Ishikawa (cell line): ENCODE measurements at regions not wholly inside any gene's neighbourhood (a gene's known extent, or its start where the extent isn't known, plus 50 kb on each side); places are given as distances from the start of the nearest gene placed in this dataset.

Experiments used
- CEBPB ChIP-seq: IDR thresholded peaks from 2 replicates; pipeline ENCODE4 v1.6.1; 2012
- CREB1 ChIP-seq: IDR thresholded peaks from 2 replicates; pipeline ENCODE4 v1.6.1; 2012; ENCODE audit warnings: low read depth
- EP300 ChIP-seq: IDR thresholded peaks from 2 replicates; pipeline ENCODE4 v1.6.1; 2012; ENCODE audit warnings: borderline replicate concordance
- NFIC ChIP-seq: IDR thresholded peaks from 2 replicates; pipeline ENCODE4 v1.6.1; 2012
- RAD21 ChIP-seq: IDR thresholded peaks from 2 replicates; pipeline ENCODE4 v1.6.1; 2012; ENCODE audit warnings: low read depth
- TAF1 ChIP-seq: IDR thresholded peaks from 2 replicates; pipeline ENCODE4 v1.6.1; 2012; ENCODE audit warnings: low read depth, mild to moderate bottlenecking
- TCF12 ChIP-seq: IDR thresholded peaks from 2 replicates; pipeline ENCODE4 v1.6.1; 2012; ENCODE audit warnings: low read depth
- TEAD4 ChIP-seq: IDR thresholded peaks from 2 replicates; pipeline ENCODE4 v1.6.1; 2012
- YY1 ChIP-seq: IDR thresholded peaks from 2 replicates; pipeline ENCODE4 v1.6.1; 2012; ENCODE audit warnings: low read depth
- TF ChIP-seq, protein P1 (sequence below): IDR thresholded peaks from 2 replicates; pipeline ENCODE4 v1.6.1; 2012
- TF ChIP-seq, protein P2 (sequence below): IDR thresholded peaks from 2 replicates; pipeline ENCODE4 v1.6.1; 2012
- TF ChIP-seq, protein P3 (sequence below): IDR thresholded peaks from 2 replicates; pipeline ENCODE4 v1.6.1; 2012; ENCODE audit warnings: low read depth, mild to moderate bottlenecking

DNA sequence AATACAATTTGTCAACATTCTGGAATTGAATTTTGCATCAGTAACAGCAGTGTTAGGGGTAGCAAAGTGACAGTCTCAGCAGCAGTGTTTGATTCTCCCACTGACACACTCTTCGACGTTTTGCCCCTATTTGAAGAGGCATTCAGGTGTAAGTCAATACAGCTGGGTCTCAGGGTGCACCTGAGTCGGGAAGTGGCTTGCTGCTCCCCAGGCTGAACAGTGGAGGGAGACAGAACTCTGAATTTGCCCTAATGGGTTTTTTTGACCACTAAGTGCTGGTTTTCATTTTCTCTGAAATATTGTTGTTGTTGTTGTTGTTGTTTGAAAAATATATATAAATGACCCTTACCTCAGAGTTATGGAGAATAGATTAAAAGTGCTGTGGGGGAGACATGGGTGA, 223.2 kb downstream of the TLR4 start:
- no peak for TF ChIP-seq EP300
- no peak for TF ChIP-seq NFIC
- no peak for TF ChIP-seq CREB1
- TF ChIP-seq, protein P1, sequence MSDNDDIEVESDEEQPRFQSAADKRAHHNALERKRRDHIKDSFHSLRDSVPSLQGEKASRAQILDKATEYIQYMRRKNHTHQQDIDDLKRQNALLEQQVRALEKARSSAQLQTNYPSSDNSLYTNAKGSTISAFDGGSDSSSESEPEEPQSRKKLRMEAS, result no peak
- TF ChIP-seq, protein P2, sequence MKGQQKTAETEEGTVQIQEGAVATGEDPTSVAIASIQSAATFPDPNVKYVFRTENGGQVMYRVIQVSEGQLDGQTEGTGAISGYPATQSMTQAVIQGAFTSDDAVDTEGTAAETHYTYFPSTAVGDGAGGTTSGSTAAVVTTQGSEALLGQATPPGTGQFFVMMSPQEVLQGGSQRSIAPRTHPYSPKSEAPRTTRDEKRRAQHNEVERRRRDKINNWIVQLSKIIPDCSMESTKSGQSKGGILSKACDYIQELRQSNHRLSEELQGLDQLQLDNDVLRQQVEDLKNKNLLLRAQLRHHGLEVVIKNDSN, result no peak
- TF ChIP-seq, protein P3, sequence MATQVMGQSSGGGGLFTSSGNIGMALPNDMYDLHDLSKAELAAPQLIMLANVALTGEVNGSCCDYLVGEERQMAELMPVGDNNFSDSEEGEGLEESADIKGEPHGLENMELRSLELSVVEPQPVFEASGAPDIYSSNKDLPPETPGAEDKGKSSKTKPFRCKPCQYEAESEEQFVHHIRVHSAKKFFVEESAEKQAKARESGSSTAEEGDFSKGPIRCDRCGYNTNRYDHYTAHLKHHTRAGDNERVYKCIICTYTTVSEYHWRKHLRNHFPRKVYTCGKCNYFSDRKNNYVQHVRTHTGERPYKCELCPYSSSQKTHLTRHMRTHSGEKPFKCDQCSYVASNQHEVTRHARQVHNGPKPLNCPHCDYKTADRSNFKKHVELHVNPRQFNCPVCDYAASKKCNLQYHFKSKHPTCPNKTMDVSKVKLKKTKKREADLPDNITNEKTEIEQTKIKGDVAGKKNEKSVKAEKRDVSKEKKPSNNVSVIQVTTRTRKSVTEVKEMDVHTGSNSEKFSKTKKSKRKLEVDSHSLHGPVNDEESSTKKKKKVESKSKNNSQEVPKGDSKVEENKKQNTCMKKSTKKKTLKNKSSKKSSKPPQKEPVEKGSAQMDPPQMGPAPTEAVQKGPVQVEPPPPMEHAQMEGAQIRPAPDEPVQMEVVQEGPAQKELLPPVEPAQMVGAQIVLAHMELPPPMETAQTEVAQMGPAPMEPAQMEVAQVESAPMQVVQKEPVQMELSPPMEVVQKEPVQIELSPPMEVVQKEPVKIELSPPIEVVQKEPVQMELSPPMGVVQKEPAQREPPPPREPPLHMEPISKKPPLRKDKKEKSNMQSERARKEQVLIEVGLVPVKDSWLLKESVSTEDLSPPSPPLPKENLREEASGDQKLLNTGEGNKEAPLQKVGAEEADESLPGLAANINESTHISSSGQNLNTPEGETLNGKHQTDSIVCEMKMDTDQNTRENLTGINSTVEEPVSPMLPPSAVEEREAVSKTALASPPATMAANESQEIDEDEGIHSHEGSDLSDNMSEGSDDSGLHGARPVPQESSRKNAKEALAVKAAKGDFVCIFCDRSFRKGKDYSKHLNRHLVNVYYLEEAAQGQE, result no peak
- no peak for TF ChIP-seq CEBPB
- no peak for TF ChIP-seq TEAD4
- TF ChIP-seq YY1, result no peak
- no peak for TF ChIP-seq RAD21
- TF ChIP-seq TCF12, result no peak
- no peak for TF ChIP-seq TAF1
